K562 (cell line): ENCODE measurements at regions not wholly inside any gene's neighbourhood (a gene's known extent, or its start where the extent isn't known, plus 50 kb on each side); places are given as distances from the start of the nearest gene placed in this dataset.

Source experiments
- CTCF ChIP-seq, 3 experiments: IDR thresholded peaks in 2 of 3; conservative IDR thresholded peaks in 1 of 3; 2 replicates each; pipeline ENCODE4 v1.5.1; 2011 to 2012; ENCODE audit warnings: low read length in 3 of 3, mild to moderate bottlenecking in 3 of 3, control low read depth in 2 of 3, improper control_type of control experiment in 1 of 3, inconsistent platforms in 1 of 3, low read depth in 1 of 3, mixed read lengths in 1 of 3, moderate library complexity in 1 of 3; ENCODE audit not compliant: insufficient read depth in 2 of 3
- EZH2 ChIP-seq: IDR thresholded peaks from 2 replicates; pipeline ENCODE4 v1.6.1; 2012; ENCODE audit warnings: low read depth, mild to moderate bottlenecking, inconsistent platforms, low read length, borderline replicate concordance

DNA sequence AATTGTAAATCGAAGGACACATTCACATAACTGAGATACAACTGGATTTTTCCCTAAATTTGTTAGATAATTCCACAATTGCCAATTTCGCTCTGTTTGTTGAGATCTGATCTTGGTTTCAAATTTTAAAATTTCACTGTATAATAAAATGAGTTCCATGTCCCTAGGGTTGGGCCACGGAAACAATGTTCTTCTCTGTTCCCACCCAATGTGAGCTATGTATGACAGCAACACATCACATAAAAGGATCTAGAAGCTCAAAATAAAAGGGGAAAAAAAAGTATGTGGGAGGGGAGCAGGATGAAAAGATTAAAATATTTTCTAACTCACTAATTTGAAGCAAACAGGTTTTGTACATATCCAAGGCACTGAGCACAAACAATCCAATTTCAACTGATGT is 287.8 kb upstream of the MKLN1 start:
- no peak for TF ChIP-seq CTCF (IDR thresholded peaks at IDR 0.05 in 2 of 3, conservative IDR thresholded peaks at IDR 0.05 in 1 of 3; ENCODE audit: insufficient read depth in 2 of 3, low read depth in 1 of 3, low read length in 3 of 3)
- no peak for TF ChIP-seq EZH2
